Activated CD4-positive, alpha-beta T cell treated with anti-CD3 and anti-CD28 coated beads, Interleukin-2, amount 10 ng/mL, durations not matched to agents 24 days and 14 days (primary cell): ENCODE measurements at regions not wholly inside any gene's neighbourhood (a gene's known extent, or its start where the extent isn't known, plus 50 kb on each side); places are given as distances from the start of the nearest gene placed in this dataset.

Source experiments
- DNase-seq: peaks from one replicate; pipeline ENCODE4 v3.0.0; 2022
- H3K27ac Mint-ChIP-seq: one replicate; pipeline ENCODE4 v1.8.0; 2022; ENCODE audit warnings: mild to moderate bottlenecking, mixed read lengths
- H3K27me3 Mint-ChIP-seq: one replicate; pipeline ENCODE4 v1.8.0; 2022; ENCODE audit warnings: mixed read lengths
- H3K36me3 Mint-ChIP-seq: one replicate; pipeline ENCODE4 v1.8.0; 2022; ENCODE audit warnings: low read depth, mild to moderate bottlenecking, mixed read lengths
- H3K4me1 Mint-ChIP-seq: one replicate; pipeline ENCODE4 v1.8.0; 2021; ENCODE audit warnings: mixed read lengths
- H3K4me3 Mint-ChIP-seq: one replicate; pipeline ENCODE4 v1.8.0; 2022; ENCODE audit warnings: mild to moderate bottlenecking, moderate library complexity, mixed read lengths
- H3K9me3 Mint-ChIP-seq: one replicate; pipeline ENCODE4 v1.8.0; 2021; ENCODE audit warnings: mixed read lengths
- intact Hi-C: fragments of 100-400 bp; cut with micrococcal nuclease; formaldehyde crosslinking; loops from one replicate; pipeline ENCODE4 v1.15.1; 2023

GRCh38 chr5:167649471-167649870, 642.0 kb upstream of the WWC1 start:
- Mint-ChIP-seq H3K4me3 (no peak overlapping the region), H3K36me3 (no peaks in the 10 kb centered on the region), H3K9me3 (no peaks in the 10 kb centered on the region), H3K27me3 (no peaks in the 10 kb centered on the region), H3K4me1 (no peaks in the 10 kb centered on the region), H3K27ac (no peak overlapping the region)
- no peak for DNase-seq
- intact Hi-C loops = no loop called here

GRCh38 chr5:167652690-167653089, 638.8 kb upstream of the WWC1 start:
- Mint-ChIP-seq H3K36me3 (no peaks in the 10 kb centered on the region), H3K4me3 (no peak overlapping the region), H3K27ac (no peak overlapping the region), H3K9me3 (no peaks in the 10 kb centered on the region), H3K27me3 (no peaks in the 10 kb centered on the region), H3K4me1 (no peaks in the 10 kb centered on the region)
- intact Hi-C loops = no loop called here
- DNase-seq = no peak

- intact Hi-C loops = no loop called here
- no peaks in the 10 kb centered on the region for H3K4me1 Mint-ChIP-seq
- no peaks in the 10 kb centered on the region for H3K27me3 Mint-ChIP-seq
Observed at GRCh38 chr5:167653645-167654106, 637.8 kb upstream of the WWC1 start.

DNA sequence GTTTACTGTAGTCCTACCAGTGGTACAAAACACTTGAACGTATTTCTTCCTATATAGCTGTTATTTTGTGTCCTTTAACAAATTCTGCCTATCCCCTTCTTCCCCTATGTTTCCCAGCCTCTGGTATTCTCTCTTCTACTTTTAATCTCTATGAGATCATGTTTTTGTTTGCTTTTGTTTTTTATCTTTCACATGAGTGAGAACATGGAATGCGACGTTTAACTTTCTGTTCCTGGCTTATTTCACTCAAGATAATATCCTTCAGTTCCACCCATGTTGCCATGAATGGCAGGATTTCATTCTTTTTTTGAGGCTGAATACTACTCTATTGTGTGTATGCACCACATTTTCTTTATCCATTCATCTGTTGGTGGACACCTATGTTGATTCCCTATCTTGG, 634.4 kb upstream of the WWC1 start:
- Mint-ChIP-seq H3K4me3 (no peak overlapping the region), H3K9me3 (no peaks in the 10 kb centered on the region), H3K4me1 (no peaks in the 10 kb centered on the region), H3K27ac (no peak overlapping the region), H3K36me3 (no peaks in the 10 kb centered on the region), H3K27me3 (no peaks in the 10 kb centered on the region)
- intact Hi-C loops = no loop called here
- no peak for DNase-seq

More at GRCh38 chr5:167653645-167654106, 637.8 kb upstream of the WWC1 start:
- Mint-ChIP-seq H3K4me3 (no peak overlapping the region), H3K9me3 (no peaks in the 10 kb centered on the region), H3K27ac (no peak overlapping the region), H3K36me3 (no peaks in the 10 kb centered on the region)
- DNase-seq = no peak

GRCh38 chr5:167658889-167659288, 632.6 kb upstream of the WWC1 start:
- H3K36me3 Mint-ChIP-seq = no peaks in the 10 kb centered on the region
- DNase-seq = no peak
- no peaks in the 10 kb centered on the region for H3K9me3 Mint-ChIP-seq
- intact Hi-C loops = no loop called here
- no peaks in the 10 kb centered on the region for H3K27me3 Mint-ChIP-seq
- H3K27ac Mint-ChIP-seq = no peak overlapping the region
- no peak overlapping the region for H3K4me3 Mint-ChIP-seq
- no peaks in the 10 kb centered on the region for H3K4me1 Mint-ChIP-seq

GRCh38 chr5:167661605-167662004, 629.8 kb upstream of the WWC1 start:
- Mint-ChIP-seq H3K4me3 (no peak overlapping the region), H3K27me3 (no peaks in the 10 kb centered on the region), H3K27ac (no peak overlapping the region), H3K4me1 (no peaks in the 10 kb centered on the region), H3K9me3 (no peaks in the 10 kb centered on the region), H3K36me3 (no peaks in the 10 kb centered on the region)
- intact Hi-C loops = no loop called here
- no peak for DNase-seq

GRCh38 chr5:167664222-167664804, 627.1 kb upstream of the WWC1 start:
- H3K9me3 Mint-ChIP-seq = no peaks in the 10 kb centered on the region
- intact Hi-C loops = no loop called here
- no peak overlapping the region for H3K4me3 Mint-ChIP-seq
- no peak overlapping the region for H3K27ac Mint-ChIP-seq
- H3K27me3 Mint-ChIP-seq = no peaks in the 10 kb centered on the region
- no peak for DNase-seq
- no peaks in the 10 kb centered on the region for H3K4me1 Mint-ChIP-seq
- no peaks in the 10 kb centered on the region for H3K36me3 Mint-ChIP-seq

DNA sequence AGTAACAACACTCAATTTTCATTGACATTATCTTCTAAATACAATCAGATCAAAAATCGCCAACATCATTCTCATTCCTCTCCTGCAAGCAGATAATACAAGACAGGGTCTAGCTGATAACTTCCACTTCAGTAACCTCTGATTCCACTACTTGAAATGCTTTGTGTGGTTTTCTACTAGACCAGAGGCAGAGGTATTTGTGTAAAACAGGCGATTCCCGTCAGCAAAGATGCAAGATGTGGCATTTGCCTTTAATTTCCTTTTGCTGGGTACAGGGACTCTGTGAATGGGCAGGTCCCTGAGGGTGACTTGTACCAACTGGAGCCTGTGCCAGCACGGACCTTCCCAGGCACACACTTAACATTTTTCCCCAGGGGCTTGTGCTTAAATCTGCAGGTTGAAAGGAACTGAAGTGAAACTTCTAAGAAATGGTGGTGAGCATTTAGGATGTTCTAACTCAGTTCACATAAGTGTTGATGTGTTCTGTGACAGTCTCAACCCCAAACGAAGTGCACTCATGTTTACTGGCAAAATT, 625.5 kb upstream of the WWC1 start:
- H3K27ac Mint-ChIP-seq = no peak overlapping the region
- H3K4me1 Mint-ChIP-seq = no peaks in the 10 kb centered on the region
- H3K4me3 Mint-ChIP-seq = no peak overlapping the region
- intact Hi-C loops = no loop called here
- no peaks in the 10 kb centered on the region for H3K27me3 Mint-ChIP-seq
- H3K9me3 Mint-ChIP-seq = no peaks in the 10 kb centered on the region
- no peak for DNase-seq
- H3K36me3 Mint-ChIP-seq = no peaks in the 10 kb centered on the region

DNA sequence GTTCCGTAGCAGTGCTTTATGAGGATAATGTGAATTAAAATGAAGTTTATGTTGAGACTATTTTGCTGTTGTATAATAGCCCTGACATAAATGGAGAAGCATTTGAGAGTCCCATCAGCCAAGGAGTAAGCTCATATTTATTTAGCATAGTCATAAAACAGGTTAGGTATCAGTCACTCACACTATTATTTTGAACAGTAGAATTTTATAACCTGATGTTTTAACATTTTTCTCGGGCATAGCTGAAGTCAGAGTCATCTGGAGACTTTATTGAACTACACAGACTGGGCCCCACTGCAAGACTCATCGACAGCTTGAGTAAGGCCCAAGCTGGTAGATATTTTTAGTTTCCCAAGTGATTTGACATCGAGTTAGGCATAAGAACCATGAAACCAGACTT, 620.3 kb upstream of the WWC1 start:
- Mint-ChIP-seq H3K27ac (no peak overlapping the region), H3K4me3 (no peak overlapping the region)

GRCh38 chr5:167673942-167674341, 617.5 kb upstream of the WWC1 start:
- no peaks in the 10 kb centered on the region for H3K36me3 Mint-ChIP-seq
- DNase-seq = no peak
- intact Hi-C loops = no loop called here
- no peak overlapping the region for H3K4me3 Mint-ChIP-seq
- no peak overlapping the region for H3K27ac Mint-ChIP-seq
- H3K9me3 Mint-ChIP-seq = peaks cover 3% of the 10 kb centered on the region
- H3K27me3 Mint-ChIP-seq = no peaks in the 10 kb centered on the region
- no peaks in the 10 kb centered on the region for H3K4me1 Mint-ChIP-seq

More for the DNA sequence above, 620.3 kb upstream of the WWC1 start:
- no peaks in the 10 kb centered on the region for H3K27me3 Mint-ChIP-seq
- no peaks in the 10 kb centered on the region for H3K4me1 Mint-ChIP-seq
- intact Hi-C loops = no loop called here
- no peaks in the 10 kb centered on the region for H3K36me3 Mint-ChIP-seq
- no peak for DNase-seq
- no peaks in the 10 kb centered on the region for H3K9me3 Mint-ChIP-seq

GRCh38 chr5:167678481-167678880, 613.0 kb upstream of the WWC1 start:
- intact Hi-C loops = no loop called here
- Mint-ChIP-seq H3K36me3 (no peaks in the 10 kb centered on the region), H3K27ac (no peak overlapping the region), H3K4me1 (no peaks in the 10 kb centered on the region), H3K4me3 (no peak overlapping the region), H3K27me3 (no peaks in the 10 kb centered on the region), H3K9me3 (peaks cover 3% of the 10 kb centered on the region)
- no peak for DNase-seq

GRCh38 chr5:167684251-167684650, 607.2 kb upstream of the WWC1 start:
- no peak for DNase-seq
- intact Hi-C loops = no loop called here
- Mint-ChIP-seq H3K9me3 (no peaks in the 10 kb centered on the region), H3K27ac (no peak overlapping the region), H3K36me3 (no peaks in the 10 kb centered on the region), H3K27me3 (no peaks in the 10 kb centered on the region), H3K4me1 (no peaks in the 10 kb centered on the region), H3K4me3 (no peak overlapping the region)

GRCh38 chr5:167688341-167689130, 602.9 kb upstream of the WWC1 start:
- Mint-ChIP-seq H3K36me3 (no peaks in the 10 kb centered on the region), H3K9me3 (no peaks in the 10 kb centered on the region), H3K4me3 (no peak overlapping the region), H3K27me3 (no peaks in the 10 kb centered on the region), H3K27ac (no peak overlapping the region), H3K4me1 (no peaks in the 10 kb centered on the region)
- intact Hi-C loops = no loop called here
- DNase-seq = no peak

DNA sequence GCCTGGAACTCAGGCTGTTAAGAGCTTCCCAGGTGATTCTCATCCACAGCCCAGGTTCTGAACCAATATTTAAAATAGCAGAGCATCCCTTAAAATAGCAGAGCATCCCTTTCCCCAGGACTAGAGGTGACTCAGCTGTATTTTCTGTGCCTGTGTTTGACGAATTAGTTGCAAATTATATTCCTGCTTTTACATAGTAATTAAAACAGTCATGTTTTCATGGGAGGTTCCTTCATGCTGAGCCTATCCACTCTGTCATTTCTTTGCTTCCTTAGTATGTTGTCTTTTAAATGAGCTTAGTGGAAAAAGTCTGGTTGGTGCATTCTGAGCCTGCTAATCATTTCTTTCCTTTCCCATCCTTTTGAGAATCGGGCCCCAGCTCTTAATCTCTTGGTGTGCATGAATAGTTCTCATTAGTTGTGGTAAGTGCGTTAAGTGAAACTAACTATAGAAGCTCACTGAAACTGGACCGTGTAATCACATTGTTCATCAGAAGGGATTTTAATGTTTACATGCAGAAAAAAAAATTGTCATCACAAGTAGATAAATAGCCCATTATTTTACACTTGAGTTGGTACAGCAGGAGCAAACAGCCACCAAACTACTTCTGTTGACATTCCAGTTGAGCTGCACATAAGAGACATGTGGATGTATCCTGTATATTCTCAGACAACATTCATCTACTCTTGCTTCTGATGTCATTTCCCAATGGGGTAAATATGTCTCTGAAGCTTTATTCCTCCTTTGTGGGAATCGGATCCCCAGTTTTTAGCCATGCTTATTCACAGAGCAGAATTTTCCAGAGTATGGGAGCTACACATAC, 596.9 kb upstream of the WWC1 start:
- intact Hi-C loops = no loop called here
- Mint-ChIP-seq H3K36me3 (no peaks in the 10 kb centered on the region), H3K4me1 (no peaks in the 10 kb centered on the region), H3K27me3 (no peaks in the 10 kb centered on the region), H3K4me3 (no peak overlapping the region), H3K9me3 (no peaks in the 10 kb centered on the region), H3K27ac (no peak overlapping the region)
- no peak for DNase-seq
